ENCODE measurements at regions not wholly inside any gene's neighbourhood (a gene's known extent, or its start where the extent isn't known, plus 50 kb on each side); places are given as distances from the start of the nearest gene placed in this dataset.

DNA sequence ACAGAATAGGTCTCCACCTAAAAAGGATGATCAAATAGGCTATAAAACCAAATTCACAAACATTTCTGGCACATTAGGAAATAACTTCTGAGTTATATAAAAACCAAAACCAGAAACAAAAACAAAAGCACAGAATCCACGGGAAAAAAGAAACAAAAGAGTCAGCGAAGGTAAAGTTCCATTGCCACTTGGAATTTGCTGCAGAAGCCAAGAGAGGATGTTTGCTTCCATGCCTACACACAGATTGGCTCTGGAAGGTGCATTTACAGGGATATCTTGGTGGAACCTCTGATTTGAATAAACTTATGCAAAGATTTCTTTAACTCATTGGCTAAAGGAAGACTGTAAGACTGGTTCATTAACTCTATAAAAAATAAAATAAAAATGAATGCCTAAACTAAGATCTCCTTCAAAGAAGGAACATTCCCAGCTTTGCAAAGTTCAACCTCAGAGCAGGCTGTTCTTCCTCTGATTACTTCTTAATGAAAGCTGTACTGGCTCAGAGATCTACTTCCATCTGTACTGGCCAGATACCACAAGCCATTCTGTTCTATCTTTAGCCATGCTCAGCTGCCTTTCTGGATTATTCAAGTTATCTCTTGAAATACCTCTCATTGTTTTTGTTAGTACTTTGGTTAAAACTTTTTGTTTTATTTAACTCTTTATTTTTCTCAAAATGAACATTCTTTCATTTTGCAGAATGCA is 537.5 kb upstream of the CCDC54 start:
- 72% methylated on average over 2 of the region's 2 CpGs for WGBS (ENCODE audit: low lambda C conversion rate)
- H3K9ac ChIP-seq, result peak overlapping the region; percentile 21; the same call in 1 of the 2 replicates
- H2AFZ ChIP-seq (ENCODE audit: low read depth), result peak overlapping the region; percentile 37; the same call in 1 of the 2 replicates
- H3K4me3 ChIP-seq (ENCODE audit: low read depth in 2 of 2, low read length in 1 of 2), result no peak overlapping the region
- H3K79me2 ChIP-seq (ENCODE audit: insufficient read depth), result no peaks in the 10 kb centered on the region
- H3K36me3 ChIP-seq (replicated peaks in 1 of 2; ENCODE audit: control insufficient read depth in 1 of 2, insufficient read depth in 2 of 2, low read length in 1 of 2), result peaks cover 0 to 5% of the 10 kb centered on the region in 2 experiments
- H3K27ac ChIP-seq (ENCODE audit: low read depth in 2 of 2, low read length in 1 of 2), result peak overlapping the region; percentile 34 to 40; a peak in 3 of 4 replicates
- H3K4me1 ChIP-seq (ENCODE audit: control insufficient read depth in 1 of 2, insufficient read depth in 2 of 2, low read depth in 1 of 2, low read length in 1 of 2), result 0 out of 4 replicates have a peak, but pooled peaks cover 0 to 12% of the 10 kb centered on the region in 2 experiments
- ChIA-PET POLR2A (no interaction called here), CTCF (no interaction called here)
- no peaks in the 10 kb centered on the region for H3K9me3 ChIP-seq
- no peaks in the 10 kb centered on the region for H4K20me1 ChIP-seq (ENCODE audit: insufficient read depth)
- TF ChIP-seq ELF1 (IDR thresholded peaks at IDR 0.05), result no peak
- no peak for TF ChIP-seq EP300 (IDR thresholded peaks at IDR 0.05; ENCODE audit: borderline replicate concordance in 1 of 2, low read depth in 1 of 2, low read length in 1 of 2)
- no peak for TF ChIP-seq FOXJ3 (CRISPR knock-in tag; IDR thresholded peaks at IDR 0.05)
- no peak for TF ChIP-seq GATA2 (CRISPR knock-in tag; IDR thresholded peaks at IDR 0.05)
- no peak for TF ChIP-seq TEAD4 (IDR thresholded peaks at IDR 0.05; ENCODE audit: borderline replicate concordance, insufficient read depth)
- TF ChIP-seq MXI1 (IDR thresholded peaks at IDR 0.05; ENCODE audit: low read depth, low read length), result no peak
- no peak for TF ChIP-seq RFX5 (IDR thresholded peaks at IDR 0.05; ENCODE audit: low read length)
- TF ChIP-seq RCOR1 (IDR thresholded peaks at IDR 0.05; ENCODE audit: low read length), result no peak
- TF ChIP-seq TAF1 (IDR thresholded peaks at IDR 0.05; ENCODE audit: borderline replicate concordance, low read depth, low read length), result no peak
- no peak for TF ChIP-seq JUND (IDR thresholded peaks at IDR 0.05)
- peak overlapping the region; percentile 11; the same call in 1 of the 2 replicates for H3K4me2 ChIP-seq
- DNase-seq, result no peak
- peaks cover 9% of the 10 kb centered on the region for H3F3A ChIP-seq (replicated peaks; ENCODE audit: insufficient read depth)
- no peaks in the 10 kb centered on the region for H3K27me3 ChIP-seq (ENCODE audit: insufficient read depth)
- no peaks in the 10 kb centered on the region for H3K9me2 ChIP-seq

DNA sequence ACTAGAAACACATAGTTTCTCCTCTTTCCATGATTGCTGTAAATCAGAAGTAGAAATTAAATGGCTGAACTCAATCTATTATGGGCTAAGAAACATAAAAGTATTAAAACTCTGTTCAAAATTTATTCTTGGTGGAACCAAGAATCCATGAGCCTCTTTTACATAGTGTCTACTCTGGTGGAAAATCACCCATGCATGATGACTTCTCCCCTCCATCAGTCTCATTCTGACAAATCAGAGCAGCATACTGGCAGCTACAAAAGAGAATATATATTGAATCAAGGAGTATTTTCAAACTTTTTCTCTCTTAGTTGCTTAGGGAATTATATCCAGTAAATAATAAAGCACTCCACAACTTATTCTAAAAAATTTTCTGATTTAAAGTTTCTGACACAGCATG is 536.9 kb upstream of the CCDC54 start:
- Histone ChIP-seq H3K4me2 (peak overlapping the region; percentile 11; the same call in 1 of the 2 replicates), H3K27me3 (ENCODE audit: insufficient read depth) (no peaks in the 10 kb centered on the region)
- TF ChIP-seq, protein P1, sequence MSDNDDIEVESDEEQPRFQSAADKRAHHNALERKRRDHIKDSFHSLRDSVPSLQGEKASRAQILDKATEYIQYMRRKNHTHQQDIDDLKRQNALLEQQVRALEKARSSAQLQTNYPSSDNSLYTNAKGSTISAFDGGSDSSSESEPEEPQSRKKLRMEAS (IDR thresholded peaks at IDR 0.05; ENCODE audit: low read depth), result no peak
- TF ChIP-seq EZH2phosphoT487 (IDR thresholded peaks at IDR 0.05; ENCODE audit: borderline replicate concordance, low read depth) (no peak), RXRA (IDR thresholded peaks at IDR 0.05; ENCODE audit: borderline replicate concordance, low read depth) (no peak), RCOR1 (IDR thresholded peaks at IDR 0.05; ENCODE audit: low read length) (no peak), GATA2 (CRISPR knock-in tag; IDR thresholded peaks at IDR 0.05) (no peak), EP300 (IDR thresholded peaks at IDR 0.05; ENCODE audit: borderline replicate concordance in 1 of 2, low read depth in 1 of 2, low read length in 1 of 2) (no peak), TEAD4 (IDR thresholded peaks at IDR 0.05; ENCODE audit: borderline replicate concordance, insufficient read depth) (no peak), TCF12 (IDR thresholded peaks at IDR 0.05) (no peak), RAD21 (IDR thresholded peaks at IDR 0.05; ENCODE audit: low read length) (no peak)
- TF ChIP-seq, protein P2, sequence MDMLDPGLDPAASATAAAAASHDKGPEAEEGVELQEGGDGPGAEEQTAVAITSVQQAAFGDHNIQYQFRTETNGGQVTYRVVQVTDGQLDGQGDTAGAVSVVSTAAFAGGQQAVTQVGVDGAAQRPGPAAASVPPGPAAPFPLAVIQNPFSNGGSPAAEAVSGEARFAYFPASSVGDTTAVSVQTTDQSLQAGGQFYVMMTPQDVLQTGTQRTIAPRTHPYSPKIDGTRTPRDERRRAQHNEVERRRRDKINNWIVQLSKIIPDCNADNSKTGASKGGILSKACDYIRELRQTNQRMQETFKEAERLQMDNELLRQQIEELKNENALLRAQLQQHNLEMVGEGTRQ (IDR thresholded peaks at IDR 0.05; ENCODE audit: borderline replicate concordance, low read depth, low read length), result no peak
- TF ChIP-seq, protein P3, sequence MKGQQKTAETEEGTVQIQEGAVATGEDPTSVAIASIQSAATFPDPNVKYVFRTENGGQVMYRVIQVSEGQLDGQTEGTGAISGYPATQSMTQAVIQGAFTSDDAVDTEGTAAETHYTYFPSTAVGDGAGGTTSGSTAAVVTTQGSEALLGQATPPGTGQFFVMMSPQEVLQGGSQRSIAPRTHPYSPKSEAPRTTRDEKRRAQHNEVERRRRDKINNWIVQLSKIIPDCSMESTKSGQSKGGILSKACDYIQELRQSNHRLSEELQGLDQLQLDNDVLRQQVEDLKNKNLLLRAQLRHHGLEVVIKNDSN (IDR thresholded peaks at IDR 0.05; ENCODE audit: borderline replicate concordance, low read depth), result no peak
- TF ChIP-seq, protein P4, sequence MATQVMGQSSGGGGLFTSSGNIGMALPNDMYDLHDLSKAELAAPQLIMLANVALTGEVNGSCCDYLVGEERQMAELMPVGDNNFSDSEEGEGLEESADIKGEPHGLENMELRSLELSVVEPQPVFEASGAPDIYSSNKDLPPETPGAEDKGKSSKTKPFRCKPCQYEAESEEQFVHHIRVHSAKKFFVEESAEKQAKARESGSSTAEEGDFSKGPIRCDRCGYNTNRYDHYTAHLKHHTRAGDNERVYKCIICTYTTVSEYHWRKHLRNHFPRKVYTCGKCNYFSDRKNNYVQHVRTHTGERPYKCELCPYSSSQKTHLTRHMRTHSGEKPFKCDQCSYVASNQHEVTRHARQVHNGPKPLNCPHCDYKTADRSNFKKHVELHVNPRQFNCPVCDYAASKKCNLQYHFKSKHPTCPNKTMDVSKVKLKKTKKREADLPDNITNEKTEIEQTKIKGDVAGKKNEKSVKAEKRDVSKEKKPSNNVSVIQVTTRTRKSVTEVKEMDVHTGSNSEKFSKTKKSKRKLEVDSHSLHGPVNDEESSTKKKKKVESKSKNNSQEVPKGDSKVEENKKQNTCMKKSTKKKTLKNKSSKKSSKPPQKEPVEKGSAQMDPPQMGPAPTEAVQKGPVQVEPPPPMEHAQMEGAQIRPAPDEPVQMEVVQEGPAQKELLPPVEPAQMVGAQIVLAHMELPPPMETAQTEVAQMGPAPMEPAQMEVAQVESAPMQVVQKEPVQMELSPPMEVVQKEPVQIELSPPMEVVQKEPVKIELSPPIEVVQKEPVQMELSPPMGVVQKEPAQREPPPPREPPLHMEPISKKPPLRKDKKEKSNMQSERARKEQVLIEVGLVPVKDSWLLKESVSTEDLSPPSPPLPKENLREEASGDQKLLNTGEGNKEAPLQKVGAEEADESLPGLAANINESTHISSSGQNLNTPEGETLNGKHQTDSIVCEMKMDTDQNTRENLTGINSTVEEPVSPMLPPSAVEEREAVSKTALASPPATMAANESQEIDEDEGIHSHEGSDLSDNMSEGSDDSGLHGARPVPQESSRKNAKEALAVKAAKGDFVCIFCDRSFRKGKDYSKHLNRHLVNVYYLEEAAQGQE (IDR thresholded peaks at IDR 0.05; ENCODE audit: low read depth, low read length), result no peak

More for the DNA sequence above, 536.9 kb upstream of the CCDC54 start:
- H3K9me3 ChIP-seq, result no peaks in the 10 kb centered on the region
- peaks cover 0 to 16% of the 10 kb centered on the region in 2 experiments; a peak in 1 of 4 replicates for H3K4me1 ChIP-seq (ENCODE audit: control insufficient read depth in 1 of 2, insufficient read depth in 2 of 2, low read depth in 1 of 2, low read length in 1 of 2)
- H3K36me3 ChIP-seq (replicated peaks in 1 of 2; ENCODE audit: control insufficient read depth in 1 of 2, insufficient read depth in 2 of 2, low read length in 1 of 2), result peaks cover 0 to 5% of the 10 kb centered on the region in 2 experiments
- H3F3A ChIP-seq (replicated peaks; ENCODE audit: insufficient read depth), result peaks cover 9% of the 10 kb centered on the region
- H3K4me3 ChIP-seq (ENCODE audit: low read depth in 2 of 2, low read length in 1 of 2), result no peak overlapping the region
- DNase-seq, result no peak
- H3K9ac ChIP-seq, result peak overlapping the region; percentile 21; the same call in 1 of the 2 replicates
- H3K79me2 ChIP-seq (ENCODE audit: insufficient read depth), result no peaks in the 10 kb centered on the region
- POLR2A ChIA-PET, result no interaction called here
- CTCF ChIA-PET, result no interaction called here
- no peaks in the 10 kb centered on the region for H4K20me1 ChIP-seq (ENCODE audit: insufficient read depth)
- H2AFZ ChIP-seq (ENCODE audit: low read depth), result no peak overlapping the region; the same call in 1 of the 2 replicates
- no peaks in the 10 kb centered on the region for H3K9me2 ChIP-seq
- peak overlapping the region in 1 of 2 experiments; percentile 40; a peak in 2 of 4 replicates for H3K27ac ChIP-seq (ENCODE audit: low read depth in 2 of 2, low read length in 1 of 2)

Data from SK-N-SH (cell line).